Activated naive CD4-positive, alpha-beta T cell treated with anti-CD3 and anti-CD28 coated beads, Interleukin-2, amount 50 U/mL, for 24 hours (primary cell): ENCODE measurements at regions not wholly inside any gene's neighbourhood (a gene's known extent, or its start where the extent isn't known, plus 50 kb on each side); places are given as distances from the start of the nearest gene placed in this dataset.
A peak's percentile ranks its signal among the peaks of the same experiment; 100 is the strongest.
"Not testable (repeated sequence)": the region's sequence is repeated elsewhere in the genome, so short reads cannot be mapped to it uniquely, and the experiment has no call there.

ENCODE experiments used
- H3K27ac Mint-ChIP-seq: one replicate; pipeline ENCODE4 v1.8.0; 2021; ENCODE audit warnings: mild to moderate bottlenecking, mixed read lengths
- H3K27me3 Mint-ChIP-seq: one replicate; pipeline ENCODE4 v1.8.0; 2021; ENCODE audit warnings: mixed read lengths
- H3K36me3 Mint-ChIP-seq: one replicate; pipeline ENCODE4 v1.8.0; 2021; ENCODE audit warnings: mixed read lengths
- H3K4me1 Mint-ChIP-seq: one replicate; pipeline ENCODE4 v1.8.0; 2021; ENCODE audit warnings: mixed read lengths
- H3K4me3 Mint-ChIP-seq: one replicate; pipeline ENCODE4 v1.8.0; 2021; ENCODE audit warnings: mild to moderate bottlenecking, mixed read lengths
- H3K9me3 Mint-ChIP-seq: one replicate; pipeline ENCODE4 v1.8.0; 2021; ENCODE audit warnings: mixed read lengths

GRCh38 chr22:22697377-22698117, 53.1 kb downstream of the GGTLC2 start:
- H3K4me3 Mint-ChIP-seq = no peak overlapping the region

GRCh38 chr22:22698263-22698750, 53.9 kb downstream of the GGTLC2 start:
- Mint-ChIP-seq H3K9me3 (no peaks in the 10 kb centered on the region), H3K27ac (no peak overlapping the region), H3K36me3 (no peaks in the 10 kb centered on the region), H3K4me1 (no peaks in the 10 kb centered on the region), H3K4me3 (no peak overlapping the region), H3K27me3 (no peaks in the 10 kb centered on the region)

More at GRCh38 chr22:22697377-22698117, 53.1 kb downstream of the GGTLC2 start:
- Mint-ChIP-seq H3K27ac (no peak overlapping the region), H3K36me3 (no peaks in the 10 kb centered on the region), H3K9me3 (no peaks in the 10 kb centered on the region), H3K27me3 (no peaks in the 10 kb centered on the region), H3K4me1 (no peaks in the 10 kb centered on the region)

GRCh38 chr22:22700631-22701030, 56.2 kb downstream of the GGTLC2 start:
- Mint-ChIP-seq H3K4me1 (no peaks in the 10 kb centered on the region), H3K27ac (no peak overlapping the region), H3K36me3 (no peaks in the 10 kb centered on the region)

GRCh38 chr22:22701557-22701956, 57.1 kb downstream of the GGTLC2 start:
- H3K27ac Mint-ChIP-seq, H3K4me1 Mint-ChIP-seq, H3K4me3 Mint-ChIP-seq, H3K9me3 Mint-ChIP-seq, H3K36me3 Mint-ChIP-seq, H3K27me3 Mint-ChIP-seq: not testable (repeated sequence)

More at GRCh38 chr22:22700631-22701030, 56.2 kb downstream of the GGTLC2 start:
- Mint-ChIP-seq H3K4me3 (no peak overlapping the region), H3K27me3 (no peaks in the 10 kb centered on the region), H3K9me3 (no peaks in the 10 kb centered on the region)

GRCh38 chr22:22702237-22703202, 58.1 kb downstream of the GGTLC2 start:
- H3K27ac Mint-ChIP-seq = peak overlapping the region; percentile 30
- H3K36me3 Mint-ChIP-seq = no peaks in the 10 kb centered on the region
- no peaks in the 10 kb centered on the region for H3K27me3 Mint-ChIP-seq
- no peak overlapping the region for H3K4me3 Mint-ChIP-seq
- no peaks in the 10 kb centered on the region for H3K4me1 Mint-ChIP-seq
- no peaks in the 10 kb centered on the region for H3K9me3 Mint-ChIP-seq

- no peaks in the 10 kb centered on the region for H3K36me3 Mint-ChIP-seq
- H3K27me3 Mint-ChIP-seq = no peaks in the 10 kb centered on the region
- H3K9me3 Mint-ChIP-seq = no peaks in the 10 kb centered on the region
- no peak overlapping the region for H3K4me3 Mint-ChIP-seq
- H3K4me1 Mint-ChIP-seq = no peaks in the 10 kb centered on the region
- no peak overlapping the region for H3K27ac Mint-ChIP-seq
Measured at GRCh38 chr22:22703203-22703570, 58.8 kb downstream of the GGTLC2 start.

GRCh38 chr22:22703715-22704114, 59.3 kb downstream of the GGTLC2 start:
- Mint-ChIP-seq H3K4me1 (no peaks in the 10 kb centered on the region), H3K27ac (no peak overlapping the region), H3K9me3 (no peaks in the 10 kb centered on the region), H3K36me3 (no peaks in the 10 kb centered on the region), H3K4me3 (no peak overlapping the region), H3K27me3 (no peaks in the 10 kb centered on the region)

- no peak overlapping the region for H3K4me3 Mint-ChIP-seq
- H3K9me3 Mint-ChIP-seq = no peaks in the 10 kb centered on the region
- no peaks in the 10 kb centered on the region for H3K36me3 Mint-ChIP-seq
- H3K27me3 Mint-ChIP-seq = no peaks in the 10 kb centered on the region
- no peak overlapping the region for H3K27ac Mint-ChIP-seq
- H3K4me1 Mint-ChIP-seq = no peaks in the 10 kb centered on the region
Measured at GRCh38 chr22:22704156-22704946, 59.9 kb downstream of the GGTLC2 start.

GRCh38 chr22:22705328-22706100, 61.1 kb downstream of the GGTLC2 start:
- H3K9me3 Mint-ChIP-seq = no peaks in the 10 kb centered on the region
- no peak overlapping the region for H3K27ac Mint-ChIP-seq
- no peaks in the 10 kb centered on the region for H3K4me1 Mint-ChIP-seq
- no peak overlapping the region for H3K4me3 Mint-ChIP-seq
- no peaks in the 10 kb centered on the region for H3K36me3 Mint-ChIP-seq
- H3K27me3 Mint-ChIP-seq = no peaks in the 10 kb centered on the region

GRCh38 chr22:22706253-22706915, 62.0 kb downstream of the GGTLC2 start:
- Mint-ChIP-seq H3K36me3 (no peaks in the 10 kb centered on the region), H3K4me3 (no peak overlapping the region), H3K4me1 (no peaks in the 10 kb centered on the region), H3K27ac (no peak overlapping the region), H3K27me3 (no peaks in the 10 kb centered on the region), H3K9me3 (no peaks in the 10 kb centered on the region)

GRCh38 chr22:22709719-22710445, 65.5 kb downstream of the GGTLC2 start:
- H3K27ac Mint-ChIP-seq = no peak overlapping the region
- H3K4me1 Mint-ChIP-seq = no peaks in the 10 kb centered on the region
- no peaks in the 10 kb centered on the region for H3K36me3 Mint-ChIP-seq
- no peaks in the 10 kb centered on the region for H3K9me3 Mint-ChIP-seq
- no peak overlapping the region for H3K4me3 Mint-ChIP-seq
- no peaks in the 10 kb centered on the region for H3K27me3 Mint-ChIP-seq

- Mint-ChIP-seq H3K9me3 (no peaks in the 10 kb centered on the region), H3K36me3 (no peaks in the 10 kb centered on the region), H3K4me3 (no peak overlapping the region), H3K27ac (peak overlapping the region; percentile 83), H3K27me3 (no peaks in the 10 kb centered on the region), H3K4me1 (no peaks in the 10 kb centered on the region)
Measured at GRCh38 chr22:22710719-22711531, 66.5 kb downstream of the GGTLC2 start.

GRCh38 chr22:22711532-22711913, 67.1 kb downstream of the GGTLC2 start:
- no peaks in the 10 kb centered on the region for H3K9me3 Mint-ChIP-seq
- no peak overlapping the region for H3K27ac Mint-ChIP-seq
- H3K27me3 Mint-ChIP-seq = no peaks in the 10 kb centered on the region
- no peak overlapping the region for H3K4me3 Mint-ChIP-seq
- no peaks in the 10 kb centered on the region for H3K4me1 Mint-ChIP-seq
- no peaks in the 10 kb centered on the region for H3K36me3 Mint-ChIP-seq
